Hematopoietic multipotent progenitor cell treated with erythropoietin and hydrocortisone succinate and interleukin-3 and kit ligand, for 17 days (in vitro differentiated cells): ENCODE measurements at regions not wholly inside any gene's neighbourhood (a gene's known extent, or its start where the extent isn't known, plus 50 kb on each side); places are given as distances from the start of the nearest gene placed in this dataset.
"Not testable (repeated sequence)": the region's sequence is repeated elsewhere in the genome, so short reads cannot be mapped to it uniquely, and the experiment has no call there.

Experiments used
- DNase-seq: peaks from one replicate; pipeline ENCODE4 v3.0.0-alpha.2; 2015; ENCODE audit warnings: low spot score

DNA sequence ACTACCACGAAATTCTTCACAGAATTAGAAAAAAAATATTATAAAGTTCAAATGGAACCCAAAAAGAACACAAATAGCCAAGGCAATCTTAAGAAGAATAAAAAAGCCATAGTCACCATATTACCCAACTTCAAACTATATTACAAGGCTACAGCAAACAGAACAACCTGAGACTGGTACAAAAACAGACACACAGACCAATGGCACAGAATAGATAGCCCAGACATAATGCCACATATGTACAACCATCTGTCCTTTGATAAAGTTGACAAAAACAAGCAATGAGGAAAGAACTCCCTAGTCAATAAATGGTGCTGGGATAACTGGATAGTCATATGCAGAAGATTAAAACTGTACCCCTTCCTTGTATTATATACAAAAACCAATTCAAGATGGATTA, 808.5 kb upstream of the ZWINT start:
- DNase-seq: no peak

DNA sequence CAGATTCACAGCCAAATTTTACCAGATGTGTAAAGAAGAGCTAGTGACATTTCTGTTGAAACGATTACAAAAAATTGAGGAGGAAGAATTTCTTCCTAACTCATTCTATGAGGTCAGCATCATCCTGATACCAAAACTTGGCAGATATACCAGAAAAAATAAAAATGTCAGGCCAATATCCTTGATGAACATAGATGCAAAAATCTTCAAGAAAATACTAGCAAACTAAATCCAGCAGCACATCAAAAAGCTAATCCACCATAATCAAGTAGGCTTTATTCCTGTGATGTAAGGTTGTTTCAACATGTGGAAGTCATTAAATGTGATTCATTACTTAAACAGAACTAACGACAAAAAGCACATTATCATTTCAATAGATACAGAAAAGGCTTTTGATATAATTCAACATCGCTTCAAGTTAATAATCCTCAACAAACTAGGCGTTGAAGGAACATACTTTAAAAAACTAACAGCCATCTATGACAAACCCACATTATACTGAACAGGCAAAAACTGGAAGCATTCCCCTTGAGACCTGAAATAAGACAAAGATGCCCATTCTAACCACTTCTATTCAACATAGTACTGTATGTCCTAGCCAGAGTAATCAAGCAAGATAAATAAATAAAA, 807.7 kb upstream of the ZWINT start:
- no peak for DNase-seq

DNA sequence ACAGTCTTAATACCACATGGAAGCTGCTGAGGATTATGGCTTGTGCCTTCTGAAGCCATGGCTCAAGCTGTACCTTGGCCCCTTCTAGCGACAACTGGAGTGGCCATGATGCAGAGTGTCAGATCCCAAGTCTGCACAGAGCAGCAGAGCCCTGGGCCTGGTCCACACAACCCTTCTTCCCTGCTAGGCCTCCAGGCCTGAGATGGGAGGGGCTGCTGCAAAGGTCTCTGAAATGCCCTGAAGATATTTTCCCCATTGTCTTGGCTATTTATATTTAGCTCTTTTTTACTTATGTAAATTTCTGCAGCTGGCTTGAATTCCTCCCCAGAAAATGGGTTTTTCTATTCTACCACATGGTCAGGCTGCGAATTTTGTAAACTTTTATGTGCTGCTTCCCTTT, 804.6 kb upstream of the ZWINT start:
- DNase-seq: no peak

DNA sequence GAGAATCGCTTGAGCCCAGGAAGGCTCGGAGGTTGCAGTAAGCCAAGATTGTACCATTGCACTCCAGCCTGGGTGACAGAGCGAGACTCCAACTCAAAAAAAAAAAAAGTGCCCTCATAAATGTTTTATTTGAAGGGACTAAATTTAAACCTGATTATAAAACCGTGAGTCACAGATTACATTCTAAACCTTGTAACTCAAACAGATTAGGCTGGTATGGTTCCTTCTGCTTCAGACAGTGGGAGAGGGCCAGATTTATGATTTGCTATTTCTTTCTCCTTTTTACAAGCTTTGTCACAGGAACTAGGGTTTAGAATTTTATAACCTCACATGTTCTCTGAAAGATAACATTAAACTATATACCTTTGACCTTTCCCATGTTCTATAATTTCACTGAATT, 801.2 kb upstream of the ZWINT start:
- DNase-seq: no peak

DNA sequence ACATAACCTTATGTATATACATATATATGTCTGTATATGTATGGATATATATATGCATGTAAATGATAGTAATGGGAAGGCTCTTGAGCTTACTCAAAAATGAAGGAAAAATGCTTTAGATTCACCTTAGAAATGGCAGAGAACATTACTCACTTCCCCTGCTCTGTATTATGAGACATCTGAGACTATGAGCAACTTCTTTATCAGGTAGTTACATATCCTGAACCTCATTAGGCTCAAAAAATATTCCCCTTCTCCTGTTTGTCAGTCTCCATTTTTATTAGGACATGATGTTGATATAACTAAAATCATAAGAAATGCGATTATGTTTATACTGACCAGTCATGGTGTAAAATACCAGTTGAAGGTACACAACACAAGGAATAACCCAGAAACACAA, 800.1 kb upstream of the ZWINT start:
- DNase-seq: no peak

DNA sequence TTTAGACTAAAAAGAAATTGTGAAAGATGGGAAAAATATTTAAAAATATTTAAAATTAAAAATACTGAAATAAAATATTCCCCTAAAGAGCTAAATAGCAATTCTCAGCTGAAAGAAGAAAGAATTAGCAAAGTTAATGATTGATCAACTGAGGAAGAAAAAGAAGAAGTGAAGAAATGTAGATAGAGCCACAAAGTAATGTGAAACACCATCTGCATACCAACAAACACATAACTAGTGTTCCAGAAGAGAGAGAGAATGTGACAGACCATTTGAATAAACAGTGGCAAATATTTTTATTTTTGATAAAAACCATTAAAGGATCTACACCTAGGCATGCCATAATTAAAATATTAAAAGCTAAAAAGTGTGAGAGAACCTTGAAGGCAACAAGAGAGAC, 784.5 kb upstream of the ZWINT start:
- DNase-seq: no peak

DNA sequence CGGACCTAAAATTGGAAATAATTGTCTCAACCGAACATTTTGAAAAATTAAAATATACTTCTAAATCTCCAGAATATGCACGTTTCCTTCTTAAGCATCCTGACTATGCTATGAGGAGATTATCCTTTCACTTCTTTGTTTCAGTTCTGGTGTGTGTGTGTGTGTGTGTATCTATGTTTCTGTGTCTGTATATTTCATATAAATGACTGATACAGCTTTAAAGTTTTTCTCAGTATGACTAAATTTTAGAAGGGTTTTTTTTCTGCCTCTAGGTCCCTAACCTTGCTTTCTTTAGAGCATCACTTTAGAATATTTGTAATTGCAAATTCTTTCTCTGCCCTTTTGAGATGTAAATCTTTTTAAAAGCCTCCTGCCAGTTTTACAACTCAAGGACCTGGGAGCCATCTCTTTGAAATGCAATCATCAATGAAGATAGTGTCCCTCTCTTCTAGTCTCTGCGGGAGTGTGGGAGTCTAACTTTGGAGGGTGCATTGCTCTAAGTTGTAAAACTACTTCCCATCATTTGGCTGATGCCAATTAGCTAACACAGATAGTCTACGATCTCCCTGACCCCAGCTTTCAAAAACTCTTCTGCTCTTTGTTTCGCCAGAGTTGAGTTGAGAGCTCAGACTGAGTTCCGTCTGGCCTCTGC, 782.0 kb upstream of the ZWINT start:
- no peak for DNase-seq

DNA sequence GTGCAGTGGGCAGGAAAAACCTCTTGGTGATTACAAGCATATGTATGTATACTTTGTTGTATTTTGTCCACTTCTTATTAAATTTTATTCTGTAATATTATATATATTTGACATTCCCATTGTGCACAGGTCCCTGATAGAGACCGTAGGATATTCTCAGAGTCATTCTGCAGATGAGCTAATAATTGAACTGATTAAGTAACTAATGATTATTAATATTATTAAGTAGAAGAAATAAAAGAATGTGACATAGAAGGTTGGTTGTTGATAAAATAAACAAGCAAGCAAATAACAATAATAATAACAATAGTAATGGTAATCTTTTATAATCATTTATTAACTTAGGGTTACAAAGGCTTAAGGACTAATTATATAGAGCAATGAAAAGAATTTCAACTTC, 780.6 kb upstream of the ZWINT start:
- no peak for DNase-seq

DNA sequence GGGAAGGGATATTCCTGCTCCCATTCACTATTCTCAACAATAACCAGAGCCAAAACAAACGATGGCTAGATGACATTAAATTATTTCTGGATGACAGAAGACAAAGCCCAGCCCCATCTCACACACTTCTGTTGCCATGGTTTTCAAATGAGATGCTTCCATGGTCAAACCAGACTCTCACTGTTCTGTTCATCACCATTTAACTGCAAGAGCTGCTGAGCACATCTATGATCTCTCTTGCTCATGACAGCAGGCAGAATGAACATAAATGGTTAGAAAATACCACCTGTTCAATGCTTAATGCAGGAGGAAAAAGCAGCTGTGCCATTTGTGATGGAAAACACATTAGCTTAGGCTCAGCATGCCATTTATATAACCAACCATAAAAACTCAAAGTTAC, 758.6 kb upstream of the ZWINT start:
- DNase-seq: no peak

DNA sequence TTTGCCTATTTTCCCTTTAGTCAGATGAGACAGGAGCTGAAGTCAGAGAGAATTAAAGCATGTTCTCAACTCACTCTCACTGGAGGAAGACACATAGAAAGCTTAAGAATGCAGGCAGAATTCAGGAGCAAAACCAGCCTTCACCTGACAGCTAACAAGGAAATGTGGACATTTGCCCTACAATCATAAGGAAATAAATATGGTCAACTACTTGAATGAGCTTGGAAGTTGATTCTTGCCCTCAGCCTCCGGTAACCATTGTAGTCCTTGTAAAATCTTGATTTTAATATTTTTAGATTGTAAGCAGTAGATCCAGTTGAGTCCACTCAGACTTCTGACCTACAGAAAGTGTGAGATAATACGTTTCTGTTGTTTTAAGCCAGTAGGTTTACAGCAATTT, 752.5 kb upstream of the ZWINT start:
- DNase-seq: no peak

DNA sequence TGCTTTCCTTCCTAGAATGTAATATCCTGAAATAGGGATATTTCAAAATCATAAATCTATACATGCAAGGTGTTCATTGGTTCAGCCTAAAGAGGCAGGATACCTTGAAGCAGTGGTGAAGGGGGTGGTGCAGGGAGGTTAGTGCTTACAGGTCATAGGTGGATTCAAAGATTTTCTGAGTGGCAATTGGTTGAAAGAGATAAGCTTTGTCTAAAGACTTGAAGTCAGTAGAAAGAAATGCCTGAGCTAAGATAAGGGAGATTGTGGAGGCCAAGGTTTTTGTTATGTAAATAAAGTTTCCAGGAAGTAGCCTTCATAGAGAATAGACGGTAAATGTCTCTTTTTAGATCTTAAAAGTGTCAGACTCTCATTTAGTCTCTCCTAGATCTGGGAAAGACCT, 741.2 kb upstream of the ZWINT start:
- DNase-seq: no peak

DNA sequence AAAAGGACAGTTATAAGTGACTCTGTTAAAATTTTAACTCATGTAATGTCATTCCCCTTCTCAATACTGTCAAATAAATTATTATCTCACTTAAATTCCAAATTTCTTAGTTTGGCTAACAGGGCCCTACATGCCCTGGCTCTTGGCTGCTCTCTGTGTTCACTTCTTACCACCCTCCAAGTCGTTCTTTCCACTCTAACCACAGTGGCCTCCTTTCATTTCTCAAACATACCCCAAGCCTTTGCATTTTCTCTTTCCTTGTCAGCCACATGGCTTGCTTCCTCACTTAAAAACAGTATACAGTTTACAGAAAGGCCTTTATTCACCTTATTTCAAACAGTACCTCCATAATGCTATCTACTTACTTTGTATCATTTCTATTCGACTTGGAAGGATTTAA, 737.1 kb upstream of the ZWINT start:
- DNase-seq: no peak

DNA sequence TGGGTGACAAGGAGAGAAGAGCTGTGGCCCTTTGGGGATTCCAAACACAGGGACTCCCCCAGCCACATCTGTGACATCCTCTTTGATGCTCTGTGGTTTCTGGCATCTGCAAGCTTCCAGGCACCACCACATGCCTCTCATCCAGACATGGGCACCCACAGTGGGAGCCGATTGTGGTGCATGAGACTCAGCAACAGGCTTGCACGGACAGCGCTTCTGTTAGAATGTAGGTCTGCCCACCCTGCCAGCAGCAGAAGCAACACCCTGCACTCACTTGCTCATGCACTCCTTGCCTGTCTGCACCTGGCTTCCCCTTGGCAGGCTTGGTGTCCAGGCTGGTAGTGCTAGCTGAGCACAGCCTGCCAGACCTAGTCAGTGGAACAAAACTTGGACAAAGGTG, 735.0 kb upstream of the ZWINT start:
- no peak for DNase-seq

DNA sequence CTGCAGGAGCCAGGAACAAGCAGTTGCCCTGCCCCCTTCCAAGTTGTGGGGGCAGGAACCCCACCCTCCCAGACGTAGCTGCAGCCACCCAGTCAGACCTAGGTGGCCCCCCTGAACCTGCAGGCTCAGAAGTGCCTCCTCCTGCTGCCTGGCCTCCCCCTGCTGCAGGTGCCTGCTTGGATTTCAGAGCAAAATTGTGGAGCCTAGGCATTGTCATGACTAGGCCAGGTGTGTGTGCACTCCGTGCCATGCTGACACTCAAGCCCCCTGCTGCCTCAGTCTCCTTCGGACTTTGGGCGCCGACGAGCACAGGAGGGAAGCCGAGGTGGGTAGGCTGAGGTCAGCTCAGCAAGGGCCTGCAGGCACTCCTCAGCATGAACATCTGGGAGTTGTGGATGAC, 733.9 kb upstream of the ZWINT start:
- DNase-seq: no peak

DNA sequence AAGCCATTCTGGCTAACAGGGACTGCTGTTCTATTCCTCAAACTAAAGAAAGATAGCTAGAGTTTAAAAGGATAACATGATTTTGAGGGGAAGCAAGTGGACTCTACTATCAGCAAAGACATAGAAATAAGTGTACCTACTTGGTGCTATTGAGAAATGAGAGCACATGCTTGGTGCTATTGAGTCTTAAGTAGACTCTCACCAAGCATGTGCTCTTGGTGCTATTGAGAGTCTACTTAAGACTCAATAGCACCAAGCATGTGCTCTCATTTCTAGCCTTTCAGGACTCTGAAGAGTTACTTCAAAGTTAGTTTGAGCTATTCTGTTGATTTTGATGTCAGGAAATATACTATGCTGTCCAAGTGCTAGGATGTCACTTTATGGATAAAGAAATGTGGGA, 733.0 kb upstream of the ZWINT start:
- no peak for DNase-seq

DNA sequence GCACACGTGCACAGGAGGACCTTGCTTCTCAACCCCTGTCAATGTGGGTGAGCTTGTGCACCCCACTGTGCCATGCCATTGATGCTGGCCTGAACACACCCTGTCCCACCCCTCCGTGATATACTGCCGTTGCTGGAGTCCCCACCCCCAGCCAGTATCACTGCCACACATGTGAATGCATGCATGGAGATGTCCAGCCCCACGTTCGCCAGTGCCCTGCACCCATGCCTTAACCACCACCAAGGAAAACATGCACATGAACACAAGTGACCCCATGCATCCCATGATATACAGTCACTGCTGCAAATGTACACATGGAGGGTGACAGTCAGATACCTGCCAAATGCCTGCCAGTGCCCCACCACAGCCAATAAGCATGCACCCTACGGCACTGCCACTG, 692.5 kb upstream of the ZWINT start:
- DNase-seq: no peak

DNA sequence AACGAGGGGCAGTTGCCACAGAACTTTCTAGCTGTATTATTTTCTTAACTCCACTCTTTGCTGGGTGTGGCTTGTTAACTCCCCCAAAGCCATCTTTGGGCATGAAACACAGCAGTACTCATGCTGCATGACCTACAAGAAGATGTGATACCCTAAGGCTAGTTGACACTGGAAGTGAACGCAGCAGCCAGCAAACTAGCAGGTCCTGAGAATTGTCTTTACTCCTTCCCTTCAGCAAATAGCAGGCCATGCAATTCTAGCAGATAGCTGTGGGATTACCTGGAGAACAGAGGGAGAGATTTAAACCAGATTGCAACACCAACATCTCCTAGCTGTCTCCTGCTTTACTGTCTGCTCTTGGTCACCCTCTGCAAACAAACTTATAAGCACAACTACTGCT, 688.0 kb upstream of the ZWINT start:
- DNase-seq: no peak

DNA sequence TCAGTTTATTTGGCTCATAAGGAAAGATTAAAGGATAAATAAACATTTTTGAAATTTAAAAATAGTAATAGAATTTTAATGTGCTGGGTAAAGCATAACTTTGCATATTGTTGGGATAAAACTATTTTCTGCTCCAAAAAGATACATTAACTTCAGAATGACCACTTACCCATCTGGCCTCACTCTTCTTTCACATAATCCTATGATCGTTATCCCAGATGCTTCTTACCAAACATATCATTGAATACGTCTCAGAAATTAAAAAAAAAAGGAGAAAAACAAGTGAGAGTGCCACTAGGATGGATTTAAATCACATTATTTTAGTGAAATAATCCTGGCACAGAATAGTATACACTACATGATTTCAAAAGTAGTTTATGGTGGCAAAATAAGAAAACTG, 677.5 kb upstream of the ZWINT start:
- DNase-seq: no peak

DNA sequence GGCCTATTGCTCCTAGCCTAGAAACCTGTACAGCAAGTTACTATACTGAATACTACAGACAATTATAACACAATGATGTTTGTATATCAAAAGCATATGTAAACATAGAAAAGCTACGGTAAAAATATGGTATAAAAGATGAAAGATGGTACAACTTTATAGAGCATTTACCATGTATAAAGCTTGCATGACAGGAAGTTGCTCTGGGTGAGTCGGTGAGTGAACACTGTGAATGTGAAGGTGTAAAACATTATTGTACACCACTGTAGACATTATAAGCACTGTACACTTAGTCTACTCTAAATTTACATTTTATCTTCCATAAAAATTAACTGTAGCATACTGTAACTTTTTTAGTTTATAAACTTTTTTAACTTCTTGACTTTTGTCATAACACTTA, 674.3 kb upstream of the ZWINT start:
- DNase-seq: no peak

DNA sequence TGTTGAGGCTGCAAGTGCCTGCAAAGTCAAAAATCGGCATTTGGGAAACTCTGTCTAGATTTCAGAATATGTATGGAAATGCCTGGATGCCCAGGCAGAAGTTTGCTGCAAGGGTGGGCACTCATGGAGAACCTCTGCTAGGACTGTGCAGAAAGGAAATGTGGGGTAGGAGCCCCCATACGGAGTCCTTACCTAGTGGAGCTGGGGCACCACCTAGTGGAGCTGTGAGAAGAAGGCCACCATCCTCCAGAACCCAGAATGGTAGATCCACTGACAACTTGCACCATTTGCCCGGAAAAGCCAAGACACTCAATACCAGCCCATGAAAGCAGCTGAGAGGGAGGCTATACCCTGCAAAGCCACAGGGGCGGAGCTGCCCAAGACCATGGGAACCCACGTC, 671.2 kb upstream of the ZWINT start:
- DNase-seq: not testable (repeated sequence)

DNA sequence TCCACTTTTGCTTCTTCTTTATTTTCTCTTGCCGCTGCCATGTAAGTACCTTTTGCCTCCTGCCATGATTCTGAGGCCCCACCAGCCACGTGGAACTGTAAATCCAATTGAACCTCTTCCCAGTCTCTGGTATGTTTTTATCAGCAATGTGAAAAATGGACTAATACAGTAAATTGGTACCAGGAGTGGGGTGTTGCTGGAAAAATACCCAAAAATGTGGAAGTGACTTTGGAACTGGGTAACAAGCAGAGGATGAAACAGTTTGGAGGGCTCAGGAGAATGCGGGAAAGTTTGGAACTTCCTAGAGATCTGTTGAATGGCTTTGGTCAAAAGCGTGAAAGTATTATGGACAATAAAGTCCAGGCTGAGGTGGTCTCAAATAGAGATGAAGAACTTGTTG, 670.3 kb upstream of the ZWINT start:
- no peak for DNase-seq

DNA sequence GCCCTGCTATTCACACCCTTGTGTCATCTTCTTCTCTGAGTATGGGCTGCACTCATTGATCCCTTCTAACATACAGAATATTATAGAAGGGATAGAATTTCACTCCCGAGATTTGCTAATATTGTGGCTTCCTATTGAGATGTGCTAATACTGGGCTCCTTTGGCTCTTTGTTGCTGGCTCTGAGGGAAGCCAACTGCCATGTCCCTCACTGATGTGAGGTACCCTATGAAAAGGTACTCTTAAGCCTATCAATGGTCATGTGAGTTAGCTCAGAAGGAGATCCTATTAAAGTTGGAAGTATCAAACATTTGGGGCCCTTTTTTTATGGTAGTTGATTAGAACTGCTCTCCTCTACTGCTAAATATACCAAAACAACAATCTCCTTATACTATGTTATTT, 665.2 kb upstream of the ZWINT start:
- no peak for DNase-seq

DNA sequence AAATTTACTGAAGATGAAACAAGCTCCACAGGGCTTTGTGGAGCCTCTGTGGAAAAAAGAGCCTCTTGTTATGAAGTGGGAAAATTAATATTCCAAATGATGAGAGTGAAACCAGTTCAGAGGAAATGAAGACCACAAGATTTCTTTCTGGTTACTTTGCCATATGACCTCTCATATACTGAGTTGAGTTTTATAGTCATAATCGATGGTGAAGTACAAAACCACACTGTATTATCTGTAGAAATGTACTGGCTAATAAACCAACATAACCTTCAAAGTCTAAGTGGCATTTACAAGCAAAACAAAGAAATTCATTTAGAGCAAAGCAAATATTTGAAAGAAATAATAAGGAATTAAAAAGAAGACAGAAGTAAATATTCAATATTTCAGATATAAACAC, 662.6 kb upstream of the ZWINT start:
- no peak for DNase-seq

DNA sequence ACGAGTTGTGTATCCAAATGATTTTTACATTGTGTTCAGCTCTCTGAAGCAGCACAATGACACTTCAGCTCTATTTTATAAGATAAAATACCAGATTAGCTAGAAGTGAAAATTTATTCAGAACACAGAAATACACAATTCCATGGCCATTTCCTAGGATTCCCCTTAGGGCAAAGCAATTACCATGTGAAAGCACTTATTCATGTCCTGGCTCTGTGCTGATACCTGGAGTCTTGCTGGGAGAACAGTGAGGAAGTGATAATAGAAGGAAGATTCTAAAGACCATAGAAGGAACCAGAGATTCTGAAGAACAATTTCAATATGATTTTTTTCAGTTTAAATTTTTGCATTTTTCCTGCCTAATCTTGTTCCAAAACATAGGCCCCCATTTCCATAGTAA, 657.4 kb upstream of the ZWINT start:
- no peak for DNase-seq
